Large intestine (tissue), 3 donors: ENCODE measurements at regions not wholly inside any gene's neighbourhood (a gene's known extent, or its start where the extent isn't known, plus 50 kb on each side); places are given as distances from the start of the nearest gene placed in this dataset.

Source experiments
- DNase-seq, 2 donors: peaks; one replicate each; pipeline versions ENCODE4 v3.0.0 to v3.0.0-alpha.2; 2013
- H3K27ac ChIP-seq: one replicate; pipeline ENCODE4 v1.5.1; 2013; ENCODE audit warnings: low read length
- H3K27me3 ChIP-seq: 2 replicates; pipeline ENCODE4 v1.6.1; 2013; ENCODE audit warnings: low read length; ENCODE audit not compliant: control insufficient read depth, insufficient read depth
- H3K36me3 ChIP-seq: 2 replicates; pipeline ENCODE4 v1.6.1; 2013; ENCODE audit warnings: low read length; ENCODE audit not compliant: control insufficient read depth, insufficient read depth
- H3K4me1 ChIP-seq: one replicate; pipeline ENCODE4 v1.6.1; 2013; ENCODE audit warnings: low read length; ENCODE audit not compliant: control insufficient read depth, insufficient read depth
- H3K4me3 ChIP-seq: one replicate; pipeline ENCODE4 v1.5.1; 2013; ENCODE audit warnings: low read length
- H3K9me3 ChIP-seq: one replicate; pipeline ENCODE4 v1.6.1; 2013; ENCODE audit warnings: mild to moderate bottlenecking, low read depth, low read length, moderate library complexity; ENCODE audit not compliant: control insufficient read depth
- WGBS: methylation state at CpG from one replicate; pipeline ENCODE4 v1.1.5; 2013; ENCODE audit warnings: low lambda C conversion rate; ENCODE audit not compliant: insufficient coverage; 5-methylcytosine and 5-hydroxymethylcytosine counted together

- no peak for DNase-seq
- Histone ChIP-seq H3K4me1 (no peaks in the 10 kb centered on the region), H3K36me3 (no peaks in the 10 kb centered on the region), H3K4me3 (no peak overlapping the region), H3K27ac (no peak overlapping the region), H3K9me3 (no peaks in the 10 kb centered on the region), H3K27me3 (no peaks in the 10 kb centered on the region)
- no CpG with 5 or more reads among the region's 9 CpGs for WGBS
Measured at GRCh38 chr20:21826976-21827375, 121.5 kb downstream of the PAX1 start.

GRCh38 chr20:21821358-21821757 lies 115.9 kb downstream of the PAX1 start:
- H3K9me3 ChIP-seq = no peaks in the 10 kb centered on the region
- no peaks in the 10 kb centered on the region for H3K27me3 ChIP-seq
- WGBS = no CpG with 5 or more reads among the region's 2 CpGs
- no peak overlapping the region for H3K4me3 ChIP-seq
- no peaks in the 10 kb centered on the region for H3K4me1 ChIP-seq
- H3K27ac ChIP-seq = no peak overlapping the region
- DNase-seq = no peak
- H3K36me3 ChIP-seq = no peaks in the 10 kb centered on the region

GRCh38 chr20:21820688-21821087 lies 115.2 kb downstream of the PAX1 start:
- no peak for DNase-seq
- WGBS = no CpG with 5 or more reads among the region's 6 CpGs
- Histone ChIP-seq H3K27ac (no peak overlapping the region), H3K27me3 (no peaks in the 10 kb centered on the region), H3K4me3 (no peak overlapping the region), H3K9me3 (no peaks in the 10 kb centered on the region), H3K36me3 (no peaks in the 10 kb centered on the region), H3K4me1 (no peaks in the 10 kb centered on the region)

- Histone ChIP-seq H3K4me1 (no peaks in the 10 kb centered on the region), H3K4me3 (no peak overlapping the region), H3K36me3 (no peaks in the 10 kb centered on the region), H3K9me3 (no peaks in the 10 kb centered on the region), H3K27ac (no peak overlapping the region), H3K27me3 (no peaks in the 10 kb centered on the region)
- WGBS = 80% methylated on average over 1 of the region's 1 CpG
- DNase-seq = no peak
Measured at GRCh38 chr20:21820045-21820444, 114.6 kb downstream of the PAX1 start.

- WGBS = no CpG with 5 or more reads among the region's 1 CpG
- Histone ChIP-seq H3K27me3 (no peaks in the 10 kb centered on the region), H3K9me3 (no peaks in the 10 kb centered on the region), H3K4me1 (no peaks in the 10 kb centered on the region), H3K4me3 (no peak overlapping the region), H3K36me3 (no peaks in the 10 kb centered on the region), H3K27ac (no peak overlapping the region)
- no peak for DNase-seq
Measured at GRCh38 chr20:21812379-21812778, 106.9 kb downstream of the PAX1 start.

GRCh38 chr20:21809961-21810523 lies 104.6 kb downstream of the PAX1 start:
- H3K27ac ChIP-seq = no peak overlapping the region
- H3K4me3 ChIP-seq = no peak overlapping the region
- no peaks in the 10 kb centered on the region for H3K27me3 ChIP-seq
- no peaks in the 10 kb centered on the region for H3K36me3 ChIP-seq
- no peaks in the 10 kb centered on the region for H3K4me1 ChIP-seq
- DNase-seq = no peak
- WGBS = no CpG with 5 or more reads among the region's 18 CpGs
- no peaks in the 10 kb centered on the region for H3K9me3 ChIP-seq

GRCh38 chr20:21808863-21809664 lies 103.6 kb downstream of the PAX1 start:
- no peaks in the 10 kb centered on the region for H3K4me1 ChIP-seq
- WGBS = no CpG with 5 or more reads among the region's 31 CpGs
- no peak overlapping the region for H3K27ac ChIP-seq
- H3K4me3 ChIP-seq = no peak overlapping the region
- H3K9me3 ChIP-seq = no peaks in the 10 kb centered on the region
- DNase-seq = peak in 1 of 2 donors; percentile 11
- H3K27me3 ChIP-seq = no peaks in the 10 kb centered on the region
- H3K36me3 ChIP-seq = no peaks in the 10 kb centered on the region

GRCh38 chr20:21808139-21808538 lies 102.7 kb downstream of the PAX1 start:
- Histone ChIP-seq H3K36me3 (no peaks in the 10 kb centered on the region), H3K27ac (no peak overlapping the region), H3K4me1 (no peaks in the 10 kb centered on the region), H3K4me3 (no peak overlapping the region), H3K9me3 (no peaks in the 10 kb centered on the region), H3K27me3 (no peaks in the 10 kb centered on the region)
- WGBS = no CpG with 5 or more reads among the region's 3 CpGs
- no peak for DNase-seq

- DNase-seq = no peak
- WGBS = 89% methylated on average over 7 of the region's 8 CpGs
- no peaks in the 10 kb centered on the region for H3K27me3 ChIP-seq
- no peaks in the 10 kb centered on the region for H3K36me3 ChIP-seq
- H3K9me3 ChIP-seq = no peaks in the 10 kb centered on the region
- no peak overlapping the region for H3K4me3 ChIP-seq
- no peak overlapping the region for H3K27ac ChIP-seq
- H3K4me1 ChIP-seq = no peaks in the 10 kb centered on the region
Measured at GRCh38 chr20:21804802-21805201, 99.3 kb downstream of the PAX1 start.

- Histone ChIP-seq H3K9me3 (no peaks in the 10 kb centered on the region), H3K27ac (no peak overlapping the region), H3K4me1 (no peaks in the 10 kb centered on the region), H3K36me3 (no peaks in the 10 kb centered on the region), H3K27me3 (no peaks in the 10 kb centered on the region), H3K4me3 (no peak overlapping the region)
- no CpG with 5 or more reads among the region's 4 CpGs for WGBS
- DNase-seq = no peak
Measured at GRCh38 chr20:21801193-21801592, 95.7 kb downstream of the PAX1 start.

GRCh38 chr20:21798384-21798783 lies 92.9 kb downstream of the PAX1 start:
- H3K4me1 ChIP-seq = no peaks in the 10 kb centered on the region
- H3K9me3 ChIP-seq = no peaks in the 10 kb centered on the region
- H3K27me3 ChIP-seq = no peaks in the 10 kb centered on the region
- no peak overlapping the region for H3K27ac ChIP-seq
- no peak for DNase-seq
- H3K4me3 ChIP-seq = no peak overlapping the region
- no peaks in the 10 kb centered on the region for H3K36me3 ChIP-seq
- WGBS = no CpG with 5 or more reads among the region's 5 CpGs
